ENCODE measurements at regions not wholly inside any gene's neighbourhood (a gene's known extent, or its start where the extent isn't known, plus 50 kb on each side); places are given as distances from the start of the nearest gene placed in this dataset.

DNA sequence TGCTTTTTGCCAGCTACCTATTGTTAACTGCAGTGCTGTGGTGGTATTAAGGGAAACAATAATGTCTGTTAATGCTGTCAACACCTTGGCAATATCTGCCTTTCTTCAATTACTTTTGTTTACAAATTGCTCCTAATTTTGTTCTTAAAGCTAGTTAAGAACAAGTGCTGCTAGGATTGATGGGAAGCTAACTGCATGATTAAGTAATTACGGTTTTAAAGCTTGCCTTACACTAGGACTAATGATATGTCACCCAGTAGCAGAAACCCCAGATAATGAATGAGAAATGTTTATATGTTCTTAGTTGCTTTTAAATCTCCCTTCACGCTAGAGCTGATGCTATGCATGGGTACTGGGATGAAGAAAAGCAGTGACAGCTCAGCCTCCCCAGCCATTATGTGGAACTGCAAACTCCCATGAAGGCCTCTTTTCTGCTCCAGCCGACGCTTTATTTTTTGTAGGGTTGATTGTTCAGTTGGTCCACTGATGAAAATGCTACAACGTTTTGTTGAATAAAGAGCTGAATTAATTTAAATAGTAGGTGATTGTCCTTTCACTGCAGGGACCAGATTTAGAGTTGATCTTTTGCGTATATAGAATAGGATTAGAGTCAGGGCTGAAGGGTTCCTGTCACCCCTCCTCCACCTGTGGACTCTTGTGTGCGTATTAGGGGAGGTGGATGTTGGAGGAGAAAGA lies 610.5 kb downstream of the TFAP2B start:
- TF ChIP-seq INSM2 (tag by site-specific recombination; IDR thresholded peaks at IDR 0.05), result no peak
- no peak for TF ChIP-seq KLF1 (tag by site-specific recombination; IDR thresholded peaks at IDR 0.05)
- no peak for TF ChIP-seq ZFP3 (tag by site-specific recombination; IDR thresholded peaks at IDR 0.05; ENCODE audit: low read depth)
- TF ChIP-seq CTCF (tag by site-specific recombination; IDR thresholded peaks at IDR 0.05), result no peak
- no peak for TF ChIP-seq ZBTB8A (tag by site-specific recombination; IDR thresholded peaks at IDR 0.05)
- TF ChIP-seq SETDB1 (IDR thresholded peaks at IDR 0.05; ENCODE audit: insufficient read length, low read length), result no peak

All from HEK293 (cell line).